ENCODE measurements at regions not wholly inside any gene's neighbourhood (a gene's known extent, or its start where the extent isn't known, plus 50 kb on each side); places are given as distances from the start of the nearest gene placed in this dataset.

DNA sequence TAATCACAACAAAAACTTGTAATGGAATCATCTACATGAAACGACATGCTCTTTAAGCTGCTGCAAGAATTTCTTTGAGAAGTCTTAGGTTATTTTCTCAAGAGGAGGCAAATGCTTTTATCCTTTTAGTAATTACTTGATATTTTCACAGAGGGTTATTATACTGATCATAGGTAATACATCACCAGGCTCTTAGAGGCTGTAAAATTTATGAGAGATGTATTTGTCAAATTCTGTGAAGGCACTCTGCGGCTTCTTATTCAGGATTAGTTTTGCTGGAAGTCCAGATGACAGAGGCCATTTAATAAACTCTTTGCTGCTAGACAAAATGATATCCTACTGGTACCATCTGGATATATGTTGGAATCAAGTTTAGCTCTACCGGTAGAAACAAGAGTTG, 624.3 kb upstream of the BRINP3 start:
- TF ChIP-seq ZNF431 (CRISPR knock-in tag; IDR thresholded peaks at IDR 0.05) (no peak), GATAD2A (IDR thresholded peaks at IDR 0.05) (no peak), GTF2F1 (IDR thresholded peaks at IDR 0.05; ENCODE audit: low read depth, low read length) (no peak), MAX (CRISPR knock-in tag; IDR thresholded peaks at IDR 0.05) (no peak), GABPA (tag; conservative IDR thresholded peaks at IDR 0.05; ENCODE audit: low read depth) (no peak), CTCF (IDR thresholded peaks at IDR 0.05 in 2 of 3, conservative IDR thresholded peaks at IDR 0.05 in 1 of 3; ENCODE audit: insufficient read depth in 2 of 3, low read depth in 1 of 3, low read length in 3 of 3) (no peak), SMARCB1 (IDR thresholded peaks at IDR 0.05; ENCODE audit: insufficient read length, low read depth) (no peak)
- TF ChIP-seq, protein P1, sequence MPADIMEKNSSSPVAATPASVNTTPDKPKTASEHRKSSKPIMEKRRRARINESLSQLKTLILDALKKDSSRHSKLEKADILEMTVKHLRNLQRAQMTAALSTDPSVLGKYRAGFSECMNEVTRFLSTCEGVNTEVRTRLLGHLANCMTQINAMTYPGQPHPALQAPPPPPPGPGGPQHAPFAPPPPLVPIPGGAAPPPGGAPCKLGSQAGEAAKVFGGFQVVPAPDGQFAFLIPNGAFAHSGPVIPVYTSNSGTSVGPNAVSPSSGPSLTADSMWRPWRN (IDR thresholded peaks at IDR 0.05; ENCODE audit: low read depth): no peak
